Panc1 (cell line): ENCODE measurements at regions not wholly inside any gene's neighbourhood (a gene's known extent, or its start where the extent isn't known, plus 50 kb on each side); places are given as distances from the start of the nearest gene placed in this dataset.
A peak's percentile ranks its signal among the peaks of the same experiment; 100 is the strongest.

Experiments
- ATAC-seq: fragments of 200-7000 bp; cut with Tn5 transposase; 2 replicates; pipeline ENCODE4 v1.9.1; 2020; ENCODE audit warnings: mild to moderate bottlenecking, moderate library complexity
- BruUV-seq: library from RNA; stranded (reverse); fragments of 400-500 nt; replicated peaks from 2 replicates; lab custom pipeline; 2021; lab: Mats Ljungman, UMichigan
- CTCF ChIA-PET: fragments of 300-600 bp; sonication (Branson Sonifier 250); formaldehyde crosslinking; loops from one replicate; lab custom pipeline; 2022; ENCODE audit warnings: antibody characterized with exemption; lab: Charles Lee
- POLR2A ChIA-PET: fragments of 300-600 bp; sonication (Branson Sonifier 250); formaldehyde crosslinking; loops from one replicate; lab custom pipeline; 2022; ENCODE audit warnings: antibody characterized with exemption; lab: Charles Lee
- DNase-seq: peaks from one replicate; pipeline ENCODE4 v3.0.0-alpha.2; 2010; ENCODE audit warnings: low read depth, low spot score
- H3K27ac ChIP-seq: 2 replicates; pipeline ENCODE4 v1.5.1; 2011; ENCODE audit warnings: mild to moderate bottlenecking, low read length, inconsistent platforms
- H3K27me3 ChIP-seq: fragments of 200-500 bp; sonication (Bioruptor generic); 2 replicates; pipeline ENCODE4 v1.6.0; 2014; ENCODE audit warnings: low read length, inconsistent platforms; ENCODE audit not compliant: control insufficient read depth, insufficient read depth
- H3K36me3 ChIP-seq: fragments of 200-500 bp; sonication (Bioruptor generic); 2 replicates; pipeline ENCODE4 v1.5.1; 2014; ENCODE audit warnings: inconsistent platforms, mild to moderate bottlenecking, low read length, moderate library complexity; ENCODE audit not compliant: control insufficient read depth, insufficient read depth
- H3K4me1 ChIP-seq: 2 replicates; pipeline ENCODE4 v1.5.1; 2011; ENCODE audit warnings: inconsistent platforms, mild to moderate bottlenecking, low read length, moderate library complexity; ENCODE audit not compliant: control insufficient read depth, insufficient read depth
- H3K4me3 ChIP-seq, 2 experiments: 2 replicates each; pipeline ENCODE4 v1.5.1; 2011 to 2012; ENCODE audit warnings: low read depth in 2 of 2, low read length in 2 of 2, mild to moderate bottlenecking in 2 of 2, inconsistent platforms in 1 of 2, moderate library complexity in 1 of 2
- H3K9me3 ChIP-seq: fragments of 200-500 bp; sonication (Bioruptor generic); 2 replicates; pipeline ENCODE4 v1.5.1; 2014; ENCODE audit warnings: low read depth, mild to moderate bottlenecking, inconsistent platforms, low read length, moderate library complexity; ENCODE audit not compliant: control insufficient read depth, insufficient read depth
- CTCF ChIP-seq: fragments of 450-650 bp; IDR thresholded peaks from 2 replicates; pipeline ENCODE4 v1.5.1; 2017; ENCODE audit warnings: mild to moderate bottlenecking
- POLR2AphosphoS5 ChIP-seq: IDR thresholded peaks from 2 replicates; pipeline ENCODE4 v1.6.1; 2012; ENCODE audit warnings: mild to moderate bottlenecking, low read depth, low read length, moderate library complexity
- REST ChIP-seq, 2 experiments: IDR thresholded peaks; 2 replicates each; pipeline ENCODE4 v1.6.1; 2011 to 2012; ENCODE audit warnings: low read depth in 2 of 2, control low read depth in 1 of 2, low read length in 1 of 2, mild to moderate bottlenecking in 1 of 2, moderate library complexity in 1 of 2; ENCODE audit not compliant: insufficient read depth in 1 of 2
- SIN3A ChIP-seq: IDR thresholded peaks from 2 replicates; pipeline ENCODE4 v1.6.1; 2012; ENCODE audit warnings: low read depth, mild to moderate bottlenecking, low read length, moderate library complexity, borderline replicate concordance; ENCODE audit not compliant: insufficient read depth
- TCF7L2 ChIP-seq: IDR thresholded peaks from 2 replicates; pipeline ENCODE4 v1.6.1; 2011; ENCODE audit warnings: mild to moderate bottlenecking, low read depth, low read length, inconsistent platforms
- in situ Hi-C: cut with HindIII; loops from 2 replicates; pipeline ENCODE4 v1.10.0; 2016; ENCODE audit warnings: low sequenced_read_pairs, low pct_unique_long_range_greater_than_20kb
- intact Hi-C: fragments of 100-400 bp; cut with micrococcal nuclease; formaldehyde crosslinking; loops from one replicate; pipeline ENCODE4 v1.10.0; 2022; ENCODE audit not compliant: unreplicated experiment

DNA sequence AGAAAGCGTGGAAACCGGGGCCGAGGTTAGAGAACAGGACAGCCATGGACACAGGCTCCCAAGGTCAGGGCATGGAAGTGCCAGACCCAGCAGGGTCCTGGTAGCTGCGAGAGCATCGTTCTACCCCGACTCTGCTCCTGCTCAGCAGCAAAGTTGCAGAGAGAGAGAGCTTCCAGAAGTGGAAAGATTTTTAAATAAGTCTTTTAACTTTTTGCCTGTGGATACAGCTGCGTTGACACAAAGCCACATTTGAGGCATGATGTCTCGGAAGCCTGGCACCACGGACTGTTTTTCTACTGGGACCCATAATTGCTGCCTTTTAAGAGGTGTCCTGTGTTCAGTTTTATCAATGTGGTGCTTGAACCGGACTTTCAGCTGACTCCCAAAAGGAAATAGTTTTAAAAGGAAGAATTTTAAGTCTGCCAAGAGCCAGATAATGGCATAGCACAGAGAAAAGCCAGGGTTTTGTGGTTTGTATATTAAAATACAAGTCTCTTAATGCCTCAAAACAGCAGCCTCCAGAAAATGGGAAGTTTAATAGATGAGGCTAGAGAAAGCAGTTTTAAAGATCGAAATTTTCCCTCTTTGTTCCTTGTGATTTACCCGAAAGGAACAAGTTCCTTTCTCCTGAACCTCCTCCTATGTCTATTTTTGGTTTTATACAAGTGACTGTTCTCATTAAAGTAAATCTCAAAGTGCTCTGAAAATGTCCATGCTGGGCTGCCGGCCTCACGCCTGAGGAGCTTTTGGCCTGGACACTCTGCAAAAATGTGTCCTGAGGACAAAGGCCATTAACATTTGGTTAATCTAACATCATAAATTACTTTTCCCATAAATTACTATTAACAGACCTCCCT, 91.5 kb downstream of the RIN2 start:
- ATAC-seq (no peak), DNase-seq (no peak)
- no peaks in the 10 kb centered on the region for H3K27me3 ChIP-seq
- TF ChIP-seq POLR2AphosphoS5 (no peak), REST (IDR thresholded peaks at IDR 0.05; ENCODE audit: insufficient read depth in 1 of 2, low read depth in 2 of 2, low read length in 1 of 2) (no peak), CTCF (no peak), SIN3A (no peak)
- H3K27ac ChIP-seq, result peak overlapping the region; percentile 63; the same call in 1 of the 2 replicates
- H3K36me3 ChIP-seq, result no peaks in the 10 kb centered on the region
- ChIA-PET POLR2A (interaction anchor here (0.6 kb wide), 1 partner anchor 58 kb away, joined by 3 read pairs; no protein-coding TSS in a partner anchor), CTCF (no interaction called here)
- no peaks in the 10 kb centered on the region for H3K9me3 ChIP-seq
- peaks cover 15% of the 10 kb centered on the region for H3K4me1 ChIP-seq
- no peak overlapping the region; a peak in 1 of 4 replicates for H3K4me3 ChIP-seq
- in situ Hi-C loops, result no loop called here
- no TSS peak for BruUV-seq
- intact Hi-C loops, result no loop called here

DNA sequence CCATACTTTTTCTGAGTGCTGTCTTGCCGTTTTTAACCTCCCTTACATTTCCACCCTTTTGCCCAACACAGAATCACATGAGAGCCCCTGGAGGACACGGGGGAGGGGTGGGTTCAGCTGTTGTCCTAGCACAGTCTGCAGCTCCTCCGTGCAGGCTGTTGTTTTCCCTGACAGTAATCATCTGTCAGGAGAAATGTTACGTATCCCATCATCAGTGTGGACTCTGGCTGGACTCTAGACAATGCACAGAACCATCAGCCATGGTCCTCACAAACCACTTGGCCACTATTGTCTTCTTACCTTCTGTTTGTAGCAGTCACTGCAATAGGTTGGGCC, 92.1 kb downstream of the RIN2 start:
- CTCF ChIA-PET, result no interaction called here

More for the DNA sequence above, 92.1 kb downstream of the RIN2 start:
- DNase-seq, result no peak
- ATAC-seq, result no peak
- no peak for TF ChIP-seq REST (IDR thresholded peaks at IDR 0.05; ENCODE audit: insufficient read depth in 1 of 2, low read depth in 2 of 2, low read length in 1 of 2)
- no peak for TF ChIP-seq CTCF
- no peak for TF ChIP-seq SIN3A
- TF ChIP-seq POLR2AphosphoS5, result no peak
- TF ChIP-seq TCF7L2, result no peak
- no TSS peak for BruUV-seq
- intact Hi-C loops (no loop called here), in situ Hi-C loops (no loop called here)
- H3K9me3 ChIP-seq, result no peaks in the 10 kb centered on the region
- H3K4me1 ChIP-seq, result peaks cover 15% of the 10 kb centered on the region
- H3K36me3 ChIP-seq, result no peaks in the 10 kb centered on the region
- H3K4me3 ChIP-seq, result no peak overlapping the region
- POLR2A ChIA-PET, result no interaction called here
- peak overlapping the region; percentile 17; the same call in 1 of the 2 replicates for H3K27ac ChIP-seq
- H3K27me3 ChIP-seq, result no peaks in the 10 kb centered on the region
